ENCODE measurements at regions not wholly inside any gene's neighbourhood (a gene's known extent, or its start where the extent isn't known, plus 50 kb on each side); places are given as distances from the start of the nearest gene placed in this dataset.

GRCh38 chr11:81000334-81000733 is 1559.5 kb upstream of the TENM4 start:
- in situ Hi-C loops (cut with HindIII; ENCODE audit: extremely low pct_ligation_motif_present, low pct_unique_long_range_greater_than_20kb) = loop anchor here (25.0 kb wide), 1 partner anchor 1288 kb away; no protein-coding TSS in a partner anchor

GRCh38 chr11:80995523-80995922 is 1554.7 kb upstream of the TENM4 start:
- no peaks in the 10 kb centered on the region for H4K20me1 ChIP-seq (ENCODE audit: insufficient read depth, low read length)
- POLR2A ChIA-PET = no interaction called here
- no peak overlapping the region for H3K9ac ChIP-seq (ENCODE audit: insufficient read depth, low read depth, low read length)
- no peaks in the 10 kb centered on the region for H3K36me3 ChIP-seq (replicated peaks in 1 of 2; ENCODE audit: control insufficient read depth in 1 of 2, insufficient read depth in 2 of 2, low read length in 2 of 2)
- H3K27me3 ChIP-seq (ENCODE audit: control insufficient read depth in 1 of 2, insufficient read depth in 2 of 2, low read length in 2 of 2) = no peaks in the 10 kb centered on the region
- intact Hi-C loops (cut with micrococcal nuclease; ENCODE audit: unreplicated experiment) (no loop called here), in situ Hi-C loops (cut with HindIII; ENCODE audit: extremely low pct_ligation_motif_present, low pct_unique_long_range_greater_than_20kb) (no loop called here)
- H3K4me3 ChIP-seq (replicated peaks in 1 of 3; ENCODE audit: insufficient read depth in 1 of 3, low read depth in 2 of 3, low read length in 3 of 3) = no peak overlapping the region
- no peaks in the 10 kb centered on the region for H3K79me2 ChIP-seq (ENCODE audit: insufficient read depth, low read length)
- no peaks in the 10 kb centered on the region for H3K9me3 ChIP-seq (ENCODE audit: low read length)
- H3K4me2 ChIP-seq (ENCODE audit: low read depth, low read length) = no peak overlapping the region
- no peaks in the 10 kb centered on the region for H3K4me1 ChIP-seq (ENCODE audit: insufficient read depth, low read length)
- TF ChIP-seq NFIC (IDR thresholded peaks at IDR 0.05; ENCODE audit: low read length) = no peak
- TF ChIP-seq ETV5 (CRISPR knock-in tag; IDR thresholded peaks at IDR 0.05; ENCODE audit: borderline replicate concordance) = no peak
- TF ChIP-seq GABPA (IDR thresholded peaks at IDR 0.05; ENCODE audit: low read depth, low read length) = no peak
- TF ChIP-seq GABPA (CRISPR knock-in tag; IDR thresholded peaks at IDR 0.05; ENCODE audit: low read depth) = no peak
- no peak for TF ChIP-seq KDM6A (CRISPR knock-in tag; IDR thresholded peaks at IDR 0.05; ENCODE audit: low read depth)
- TF ChIP-seq GLI4 (CRISPR knock-in tag; IDR thresholded peaks at IDR 0.05; ENCODE audit: borderline replicate concordance) = no peak
- no peak for TF ChIP-seq TCF7 (IDR thresholded peaks at IDR 0.05; ENCODE audit: low read depth)
- TF ChIP-seq NFIB (CRISPR knock-in tag; IDR thresholded peaks at IDR 0.05; ENCODE audit: borderline replicate concordance) = no peak
- no peak for TF ChIP-seq ADNP (CRISPR knock-in tag; IDR thresholded peaks at IDR 0.05)
- no peak for TF ChIP-seq FOXO1 (CRISPR knock-in tag; IDR thresholded peaks at IDR 0.05)
- no peak for TF ChIP-seq SIX4 (CRISPR knock-in tag; IDR thresholded peaks at IDR 0.05)
- no peak for TF ChIP-seq KLF16 (CRISPR knock-in tag; IDR thresholded peaks at IDR 0.05)
- no peak for TF ChIP-seq RFXANK (CRISPR knock-in tag; IDR thresholded peaks at IDR 0.05)
- no peak for TF ChIP-seq ZNF773 (CRISPR knock-in tag; IDR thresholded peaks at IDR 0.05; ENCODE audit: borderline replicate concordance)
- no peak for TF ChIP-seq HMG20B (CRISPR knock-in tag; conservative IDR thresholded peaks at IDR 0.05)
- CTCF ChIA-PET (ENCODE audit: low intra/inter-chr PET ratio, low total read pairs) = no interaction called here
- BruUV-seq (replicated peaks) = no TSS peak
- FAIRE-seq = no peak
- ATAC-seq = no peak
- 2% methylated on average over 2 of the region's 2 CpGs for WGBS (ENCODE audit: low lambda C conversion rate)
- no peak for DNase-seq (ENCODE audit: low spot score)
- H2AFZ ChIP-seq (ENCODE audit: low read length) = no peak overlapping the region
- no peak overlapping the region for H3K27ac ChIP-seq (ENCODE audit: extremely low read length, insufficient read depth, low read length)

More at GRCh38 chr11:81000334-81000733, 1559.5 kb upstream of the TENM4 start:
- BruUV-seq (replicated peaks) = no TSS peak
- H3K27me3 ChIP-seq (ENCODE audit: control insufficient read depth in 1 of 2, insufficient read depth in 2 of 2, low read length in 2 of 2) = no peaks in the 10 kb centered on the region
- no peaks in the 10 kb centered on the region for H3K79me2 ChIP-seq (ENCODE audit: insufficient read depth, low read length)
- CTCF ChIA-PET (ENCODE audit: low intra/inter-chr PET ratio, low total read pairs) = no interaction called here
- FAIRE-seq (no peak), ATAC-seq (no peak), DNase-seq (ENCODE audit: low spot score) (no peak)
- no peaks in the 10 kb centered on the region for H3K9me3 ChIP-seq (ENCODE audit: low read length)
- H3K9ac ChIP-seq (ENCODE audit: insufficient read depth, low read depth, low read length) = no peak overlapping the region
- H2AFZ ChIP-seq (ENCODE audit: low read length) = no peak overlapping the region
- no peak overlapping the region for H3K4me2 ChIP-seq (ENCODE audit: low read depth, low read length)
- no peak overlapping the region for H3K4me3 ChIP-seq (replicated peaks in 1 of 3; ENCODE audit: insufficient read depth in 1 of 3, low read depth in 2 of 3, low read length in 3 of 3)
- no peaks in the 10 kb centered on the region for H4K20me1 ChIP-seq (ENCODE audit: insufficient read depth, low read length)
- no peak for TF ChIP-seq ZNF709 (CRISPR knock-in tag; IDR thresholded peaks at IDR 0.05)
- no peak for TF ChIP-seq KLF13 (CRISPR knock-in tag; IDR thresholded peaks at IDR 0.05)
- no peak for TF ChIP-seq LCORL (IDR thresholded peaks at IDR 0.05)
- no peak for TF ChIP-seq LCORL (CRISPR knock-in tag; IDR thresholded peaks at IDR 0.05)
- TF ChIP-seq PAF1 (CRISPR knock-in tag; IDR thresholded peaks at IDR 0.05) = no peak
- no peak for TF ChIP-seq MIER2 (CRISPR knock-in tag; IDR thresholded peaks at IDR 0.05)
- TF ChIP-seq ZNF296 (CRISPR knock-in tag; conservative IDR thresholded peaks at IDR 0.05) = no peak
- TF ChIP-seq MZF1 (CRISPR knock-in tag; IDR thresholded peaks at IDR 0.05; ENCODE audit: borderline replicate concordance) = no peak
- TF ChIP-seq TCF12 (IDR thresholded peaks at IDR 0.05) = no peak
- TF ChIP-seq TCF12 (CRISPR knock-in tag; IDR thresholded peaks at IDR 0.05) = no peak
- no peaks in the 10 kb centered on the region for H3K36me3 ChIP-seq (replicated peaks in 1 of 2; ENCODE audit: control insufficient read depth in 1 of 2, insufficient read depth in 2 of 2, low read length in 2 of 2)
- intact Hi-C loops (cut with micrococcal nuclease; ENCODE audit: unreplicated experiment) = no loop called here
- no peaks in the 10 kb centered on the region for H3K4me1 ChIP-seq (ENCODE audit: insufficient read depth, low read length)
- POLR2A ChIA-PET = no interaction called here
- no peak overlapping the region for H3K27ac ChIP-seq (ENCODE audit: extremely low read length, insufficient read depth, low read length)
